OCI-LY7 (cell line): ENCODE measurements at regions not wholly inside any gene's neighbourhood (a gene's known extent, or its start where the extent isn't known, plus 50 kb on each side); places are given as distances from the start of the nearest gene placed in this dataset.

Experiments
- BruUV-seq: library from RNA; stranded (reverse); fragments of 400-500 nt; replicated peaks from 2 replicates; lab custom pipeline; 2021; lab: Mats Ljungman, UMichigan
- CTCF ChIA-PET: fragments of 300-600 bp; sonication (Branson Sonifier 250); formaldehyde crosslinking; loops from one replicate; lab custom pipeline; 2022; ENCODE audit warnings: antibody characterized with exemption; ENCODE audit not compliant: unreplicated experiment; lab: Charles Lee
- POLR2A ChIA-PET: fragments of 300-600 bp; sonication (Branson Sonifier 250); formaldehyde crosslinking; loops from one replicate; lab custom pipeline; 2022; ENCODE audit warnings: antibody characterized with exemption; lab: Charles Lee
- DNase-seq: peaks from one replicate; pipeline ENCODE4 v3.0.0-alpha.2; 2015; ENCODE audit warnings: low spot score
- H2AFZ ChIP-seq: fragments of 200-600 bp; sonication (generic), shearing (Covaris generic); 2 replicates; pipeline ENCODE4 v1.6.1; 2014; ENCODE audit warnings: mild to moderate bottlenecking, antibody characterized with exemption, low read length, moderate library complexity
- H3K27ac ChIP-seq: fragments of 200-600 bp; sonication (generic); 2 replicates; pipeline ENCODE4 v1.5.1; 2014; ENCODE audit warnings: mixed run types, low read depth, mild to moderate bottlenecking, moderate library complexity, low read length, inconsistent platforms; ENCODE audit not compliant: poor library complexity, severe bottlenecking
- H3K36me3 ChIP-seq: fragments of 200-600 bp; sonication (generic); 2 replicates; pipeline ENCODE4 v1.6.1; 2014; ENCODE audit warnings: mild to moderate bottlenecking, antibody characterized with exemption, low read length, moderate library complexity, mixed read lengths; ENCODE audit not compliant: insufficient read depth
- H3K4me1 ChIP-seq: fragments of 200-600 bp; sonication (generic); 2 replicates; pipeline ENCODE4 v1.5.1; 2014; ENCODE audit warnings: mild to moderate bottlenecking, low read length; ENCODE audit not compliant: insufficient read depth, poor library complexity, severe bottlenecking
- H3K4me2 ChIP-seq: fragments of 200-600 bp; sonication (generic); 2 replicates; pipeline ENCODE4 v1.6.1; 2014; ENCODE audit warnings: mild to moderate bottlenecking, low read length
- H3K4me3 ChIP-seq: fragments of 200-600 bp; sonication (generic); 2 replicates; pipeline ENCODE4 v1.5.1; 2014; ENCODE audit warnings: mild to moderate bottlenecking, low read depth, low read length; ENCODE audit not compliant: poor library complexity, severe bottlenecking
- H3K79me2 ChIP-seq: fragments of 200-600 bp; sonication (generic); 2 replicates; pipeline ENCODE4 v1.6.1; 2016; ENCODE audit warnings: low read depth, mild to moderate bottlenecking, low read length, moderate library complexity, mixed read lengths; ENCODE audit not compliant: insufficient read depth
- H3K9me2 ChIP-seq: fragments of 200-600 bp; sonication (generic); 2 replicates; pipeline ENCODE4 v1.6.1; 2016; ENCODE audit warnings: mild to moderate bottlenecking, low read length, mixed read lengths; ENCODE audit not compliant: insufficient read depth
- H3K9me3 ChIP-seq: fragments of 200-600 bp; sonication (generic); 2 replicates; pipeline ENCODE4 v1.6.1; 2014; ENCODE audit warnings: mild to moderate bottlenecking, mixed run types, low read length, mixed read lengths
- H4K20me1 ChIP-seq: fragments of 200-600 bp; sonication (generic); 2 replicates; pipeline ENCODE4 v1.6.1; 2014; ENCODE audit warnings: mild to moderate bottlenecking, antibody characterized with exemption, low read length, moderate library complexity, mixed read lengths; ENCODE audit not compliant: insufficient read depth
- CTCF ChIP-seq: fragments of 200-600 bp; sonication (generic); conservative IDR thresholded peaks from 2 replicates; pipeline ENCODE4 v1.5.1; 2014; ENCODE audit warnings: mild to moderate bottlenecking, antibody characterized with exemption, low read length, moderate library complexity, mixed read lengths
- EZH2phosphoT487 ChIP-seq: fragments of 200-600 bp; sonication (generic); IDR thresholded peaks from 2 replicates; pipeline ENCODE4 v1.6.1; 2018; ENCODE audit warnings: low read depth, borderline replicate concordance, mild to moderate bottlenecking, mixed run types, antibody characterized with exemption, low read length, moderate library complexity, mixed read lengths
- intact Hi-C: fragments of 100-400 bp; cut with micrococcal nuclease; formaldehyde crosslinking; loops from one replicate; pipeline ENCODE4 v1.10.0; 2022; ENCODE audit not compliant: unreplicated experiment

- intact Hi-C loops: no loop called here
- ChIA-PET CTCF (no interaction called here), POLR2A (no interaction called here)
- no peak overlapping the region for H3K27ac ChIP-seq
- no peak overlapping the region for H2AFZ ChIP-seq
- H3K4me2 ChIP-seq: no peak overlapping the region
- H3K79me2 ChIP-seq: no peaks in the 10 kb centered on the region
- H3K9me2 ChIP-seq: no peaks in the 10 kb centered on the region
- H3K36me3 ChIP-seq: no peaks in the 10 kb centered on the region
- no peak overlapping the region for H3K4me3 ChIP-seq
- TF ChIP-seq EZH2phosphoT487 (no peak), CTCF (no peak)
- DNase-seq: no peak
- H4K20me1 ChIP-seq: no peaks in the 10 kb centered on the region
- BruUV-seq: no TSS peak
- H3K4me1 ChIP-seq: no peaks in the 10 kb centered on the region
- no peaks in the 10 kb centered on the region for H3K9me3 ChIP-seq
Measured at GRCh38 chrX:44433556-44433955, 90.1 kb upstream of the EFHC2 start.

DNA sequence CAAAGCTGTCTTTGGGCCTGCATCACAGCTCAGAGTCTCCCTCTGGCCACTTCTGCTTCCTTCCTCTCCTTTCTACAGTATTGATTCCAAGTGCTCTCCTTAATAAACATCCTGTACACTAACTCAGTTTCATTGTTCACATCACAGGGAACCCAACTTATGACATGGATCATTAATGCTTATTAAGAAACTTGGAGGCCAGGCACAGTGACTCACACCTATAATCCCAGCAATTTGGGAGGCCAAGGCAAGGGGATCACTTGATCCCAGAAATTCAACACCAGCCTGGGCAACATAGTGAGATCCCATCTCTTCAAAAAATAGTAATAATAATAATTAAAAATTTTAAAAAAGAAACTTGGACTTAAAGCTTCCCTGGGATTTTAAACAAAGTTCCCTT lies 89.2 kb upstream of the EFHC2 start:
- no peak overlapping the region for H2AFZ ChIP-seq
- H3K36me3 ChIP-seq: no peaks in the 10 kb centered on the region
- no peak overlapping the region for H3K4me3 ChIP-seq
- H3K9me3 ChIP-seq: no peaks in the 10 kb centered on the region
- H4K20me1 ChIP-seq: no peaks in the 10 kb centered on the region
- no peaks in the 10 kb centered on the region for H3K79me2 ChIP-seq
- H3K4me1 ChIP-seq: no peaks in the 10 kb centered on the region
- peak; percentile 16 for DNase-seq
- H3K4me2 ChIP-seq: no peak overlapping the region
- intact Hi-C loops: no loop called here
- no peaks in the 10 kb centered on the region for H3K9me2 ChIP-seq
- ChIA-PET POLR2A (no interaction called here), CTCF (no interaction called here)
- TF ChIP-seq CTCF (no peak), EZH2phosphoT487 (no peak)
- BruUV-seq: no TSS peak
- no peak overlapping the region for H3K27ac ChIP-seq

GRCh38 chrX:44431194-44431593 lies 87.7 kb upstream of the EFHC2 start:
- no TSS peak for BruUV-seq
- no peaks in the 10 kb centered on the region for H3K4me1 ChIP-seq
- no peaks in the 10 kb centered on the region for H3K9me3 ChIP-seq
- H3K9me2 ChIP-seq: no peaks in the 10 kb centered on the region
- no peaks in the 10 kb centered on the region for H3K79me2 ChIP-seq
- CTCF ChIA-PET: no interaction called here
- TF ChIP-seq EZH2phosphoT487: no peak
- no peak overlapping the region for H3K4me3 ChIP-seq
- H2AFZ ChIP-seq: no peak overlapping the region
- H3K4me2 ChIP-seq: no peak overlapping the region
- no peaks in the 10 kb centered on the region for H3K36me3 ChIP-seq
- H4K20me1 ChIP-seq: no peaks in the 10 kb centered on the region
- intact Hi-C loops: no loop called here
- POLR2A ChIA-PET: no interaction called here
- H3K27ac ChIP-seq: no peak overlapping the region
- no peak for DNase-seq
